ENCODE measurements at regions not wholly inside any gene's neighbourhood (a gene's known extent, or its start where the extent isn't known, plus 50 kb on each side); places are given as distances from the start of the nearest gene placed in this dataset.

DNA sequence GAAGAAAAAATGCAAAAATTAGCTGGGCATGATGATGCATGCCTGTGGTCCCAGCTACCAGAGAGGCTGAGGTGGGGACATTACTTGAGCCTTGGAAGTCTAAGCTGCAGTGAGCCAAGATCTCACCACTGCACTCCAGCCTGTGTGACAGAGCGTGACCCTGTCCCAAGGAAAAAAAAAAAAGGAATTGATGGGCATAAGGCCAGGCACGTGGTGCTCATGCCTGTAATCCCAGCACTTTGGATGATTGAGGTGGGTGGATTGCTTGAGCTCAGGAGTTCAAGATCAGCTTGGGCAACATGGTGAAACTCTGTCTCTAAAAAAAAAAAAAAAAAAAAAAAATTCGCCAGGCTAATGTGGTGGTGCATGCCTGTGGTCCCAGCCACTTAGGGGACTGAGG lies 55.8 kb upstream of the ATP2B4 start:
- Histone ChIP-seq H3K4me2 (ENCODE audit: low read length) (no peak overlapping the region), H3K79me2 (ENCODE audit: low read length) (no peaks in the 10 kb centered on the region), H3K9ac (ENCODE audit: low read length) (no peak overlapping the region), H3K36me3 (replicated peaks; ENCODE audit: low read depth, low read length) (no peaks in the 10 kb centered on the region), H3K4me3 (ENCODE audit: low read length) (no peak overlapping the region), H3K27me3 (ENCODE audit: low read depth, low read length) (peaks cover 20% of the 10 kb centered on the region), H2AFZ (ENCODE audit: low read depth, low read length) (no peak overlapping the region), H3K4me1 (ENCODE audit: low read length) (no peaks in the 10 kb centered on the region), H4K20me1 (ENCODE audit: insufficient read depth, low read length) (no peaks in the 10 kb centered on the region), H3K27ac (ENCODE audit: low read length) (no peak overlapping the region), H3K9me3 (ENCODE audit: insufficient read depth, low read length) (no peaks in the 10 kb centered on the region)
- TF ChIP-seq, protein P1, sequence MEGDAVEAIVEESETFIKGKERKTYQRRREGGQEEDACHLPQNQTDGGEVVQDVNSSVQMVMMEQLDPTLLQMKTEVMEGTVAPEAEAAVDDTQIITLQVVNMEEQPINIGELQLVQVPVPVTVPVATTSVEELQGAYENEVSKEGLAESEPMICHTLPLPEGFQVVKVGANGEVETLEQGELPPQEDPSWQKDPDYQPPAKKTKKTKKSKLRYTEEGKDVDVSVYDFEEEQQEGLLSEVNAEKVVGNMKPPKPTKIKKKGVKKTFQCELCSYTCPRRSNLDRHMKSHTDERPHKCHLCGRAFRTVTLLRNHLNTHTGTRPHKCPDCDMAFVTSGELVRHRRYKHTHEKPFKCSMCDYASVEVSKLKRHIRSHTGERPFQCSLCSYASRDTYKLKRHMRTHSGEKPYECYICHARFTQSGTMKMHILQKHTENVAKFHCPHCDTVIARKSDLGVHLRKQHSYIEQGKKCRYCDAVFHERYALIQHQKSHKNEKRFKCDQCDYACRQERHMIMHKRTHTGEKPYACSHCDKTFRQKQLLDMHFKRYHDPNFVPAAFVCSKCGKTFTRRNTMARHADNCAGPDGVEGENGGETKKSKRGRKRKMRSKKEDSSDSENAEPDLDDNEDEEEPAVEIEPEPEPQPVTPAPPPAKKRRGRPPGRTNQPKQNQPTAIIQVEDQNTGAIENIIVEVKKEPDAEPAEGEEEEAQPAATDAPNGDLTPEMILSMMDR (IDR thresholded peaks at IDR 0.05; ENCODE audit: low read depth, low read length) = no peak
- TF ChIP-seq EZH2phosphoT487 (IDR thresholded peaks at IDR 0.05; ENCODE audit: low read depth) = no peak

DNA sequence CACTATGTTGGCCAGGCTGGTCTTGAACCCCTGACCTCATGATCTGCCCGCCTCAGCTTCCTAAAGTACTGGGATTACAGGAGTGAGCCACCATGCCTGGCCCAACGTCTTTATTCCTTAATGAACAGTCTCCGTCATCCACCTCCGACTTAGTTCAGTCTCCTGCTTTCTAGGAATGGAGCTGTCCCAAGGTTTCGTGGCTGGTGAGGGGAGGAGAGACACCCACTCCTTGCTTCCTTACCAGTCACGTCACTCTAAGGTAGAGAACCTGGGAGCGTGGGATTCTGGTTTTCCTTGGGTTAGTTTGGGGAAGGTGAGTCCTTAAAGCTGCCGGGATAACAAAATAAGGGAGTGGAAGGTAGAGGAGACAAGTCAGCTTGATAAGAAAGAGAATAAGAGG lies 55.0 kb upstream of the ATP2B4 start:
- Histone ChIP-seq H3K4me3 (ENCODE audit: low read length) (no peak overlapping the region), H3K9ac (ENCODE audit: low read length) (no peak overlapping the region), H3K9me3 (ENCODE audit: insufficient read depth, low read length) (no peaks in the 10 kb centered on the region), H3K27ac (ENCODE audit: low read length) (no peak overlapping the region), H3K36me3 (replicated peaks; ENCODE audit: low read depth, low read length) (no peaks in the 10 kb centered on the region), H3K79me2 (ENCODE audit: low read length) (no peaks in the 10 kb centered on the region), H2AFZ (ENCODE audit: low read depth, low read length) (no peak overlapping the region), H4K20me1 (ENCODE audit: insufficient read depth, low read length) (no peaks in the 10 kb centered on the region), H3K4me1 (ENCODE audit: low read length) (no peaks in the 10 kb centered on the region), H3K27me3 (ENCODE audit: low read depth, low read length) (peaks cover 13% of the 10 kb centered on the region), H3K4me2 (ENCODE audit: low read length) (no peak overlapping the region)
- TF ChIP-seq, protein P1 (IDR thresholded peaks at IDR 0.05; ENCODE audit: low read depth, low read length) = no peak
- no peak for TF ChIP-seq EZH2phosphoT487 (IDR thresholded peaks at IDR 0.05; ENCODE audit: low read depth)

DNA sequence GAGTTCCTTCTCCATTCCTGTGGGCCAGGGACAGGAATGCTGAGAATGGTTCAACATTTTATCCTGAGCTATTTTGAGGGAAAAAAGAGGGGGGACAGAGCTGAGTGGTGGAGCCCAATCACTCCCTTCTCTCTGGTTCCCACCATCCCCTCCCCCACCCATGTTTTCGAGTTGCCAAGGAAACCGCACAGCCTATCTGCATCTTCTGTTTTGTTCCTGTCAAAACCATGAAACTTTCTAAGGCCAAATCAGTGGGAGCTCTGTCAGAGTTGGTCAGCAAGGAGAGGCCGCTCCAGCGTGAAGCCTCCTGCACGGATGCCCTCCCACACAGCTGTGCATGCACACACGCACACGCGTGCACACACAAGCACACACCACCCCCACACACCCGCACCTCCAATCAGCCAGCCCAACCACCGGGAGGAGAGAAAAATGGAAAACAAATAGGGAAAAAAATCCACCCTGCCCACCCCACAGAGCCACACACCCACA lies 54.5 kb upstream of the ATP2B4 start:
- TF ChIP-seq, protein P1 (IDR thresholded peaks at IDR 0.05; ENCODE audit: low read depth, low read length) = no peak
- TF ChIP-seq EZH2phosphoT487 (IDR thresholded peaks at IDR 0.05; ENCODE audit: low read depth) = no peak
- Histone ChIP-seq H3K9me3 (ENCODE audit: insufficient read depth, low read length) (no peaks in the 10 kb centered on the region), H3K36me3 (replicated peaks; ENCODE audit: low read depth, low read length) (no peaks in the 10 kb centered on the region), H3K27me3 (ENCODE audit: low read depth, low read length) (peaks cover 12% of the 10 kb centered on the region), H3K4me3 (ENCODE audit: low read length) (no peak overlapping the region), H3K9ac (ENCODE audit: low read length) (no peak overlapping the region), H3K4me2 (ENCODE audit: low read length) (no peak overlapping the region), H3K27ac (ENCODE audit: low read length) (no peak overlapping the region), H4K20me1 (ENCODE audit: insufficient read depth, low read length) (no peaks in the 10 kb centered on the region), H3K4me1 (ENCODE audit: low read length) (no peaks in the 10 kb centered on the region), H2AFZ (ENCODE audit: low read depth, low read length) (no peak overlapping the region), H3K79me2 (ENCODE audit: low read length) (no peaks in the 10 kb centered on the region)

DNA sequence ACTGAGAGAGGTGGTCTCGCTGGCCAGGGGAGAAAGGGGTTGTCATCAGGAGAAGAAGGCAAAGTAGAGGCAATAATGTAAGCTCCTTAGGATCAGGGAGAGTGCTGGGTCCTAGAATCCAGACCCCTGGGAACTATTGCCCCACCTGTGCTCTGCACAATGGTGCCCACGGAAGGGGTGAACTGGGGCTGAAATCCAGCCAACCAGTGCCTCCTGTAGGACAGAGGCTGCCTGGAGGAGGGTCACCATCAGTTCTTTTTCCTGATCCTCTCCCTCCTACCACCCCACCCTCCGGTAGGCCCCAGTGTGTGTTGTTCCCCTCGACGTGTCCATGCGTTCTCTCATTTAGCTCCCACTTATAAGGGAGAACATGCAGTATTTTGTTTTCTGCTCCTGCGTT lies 52.9 kb upstream of the ATP2B4 start:
- H3K27ac ChIP-seq (ENCODE audit: low read length) = no peak overlapping the region
- H3K79me2 ChIP-seq (ENCODE audit: low read length) = no peaks in the 10 kb centered on the region
- no peaks in the 10 kb centered on the region for H3K4me1 ChIP-seq (ENCODE audit: low read length)
- H3K4me2 ChIP-seq (ENCODE audit: low read length) = no peak overlapping the region
- H4K20me1 ChIP-seq (ENCODE audit: insufficient read depth, low read length) = no peaks in the 10 kb centered on the region
- H3K36me3 ChIP-seq (replicated peaks; ENCODE audit: low read depth, low read length) = no peaks in the 10 kb centered on the region
- no peaks in the 10 kb centered on the region for H3K9me3 ChIP-seq (ENCODE audit: insufficient read depth, low read length)
- H3K27me3 ChIP-seq (ENCODE audit: low read depth, low read length) = peaks cover 16% of the 10 kb centered on the region
- TF ChIP-seq, protein P1 (IDR thresholded peaks at IDR 0.05; ENCODE audit: low read depth, low read length) = no peak
- TF ChIP-seq EZH2phosphoT487 (IDR thresholded peaks at IDR 0.05; ENCODE audit: low read depth) = no peak
- H2AFZ ChIP-seq (ENCODE audit: low read depth, low read length) = no peak overlapping the region
- no peak overlapping the region for H3K4me3 ChIP-seq (ENCODE audit: low read length)
- no peak overlapping the region for H3K9ac ChIP-seq (ENCODE audit: low read length)

Data from OCI-LY3 (cell line).